ENCODE measurements at regions not wholly inside any gene's neighbourhood (a gene's known extent, or its start where the extent isn't known, plus 50 kb on each side); places are given as distances from the start of the nearest gene placed in this dataset.
"Not testable (repeated sequence)": the region's sequence is repeated elsewhere in the genome, so short reads cannot be mapped to it uniquely, and the experiment has no call there.

- DNase-seq = no peak
These were observed 1308.2 kb downstream of the GATA3 start for GRCh38 chr10:9362721-9363120.

DNA sequence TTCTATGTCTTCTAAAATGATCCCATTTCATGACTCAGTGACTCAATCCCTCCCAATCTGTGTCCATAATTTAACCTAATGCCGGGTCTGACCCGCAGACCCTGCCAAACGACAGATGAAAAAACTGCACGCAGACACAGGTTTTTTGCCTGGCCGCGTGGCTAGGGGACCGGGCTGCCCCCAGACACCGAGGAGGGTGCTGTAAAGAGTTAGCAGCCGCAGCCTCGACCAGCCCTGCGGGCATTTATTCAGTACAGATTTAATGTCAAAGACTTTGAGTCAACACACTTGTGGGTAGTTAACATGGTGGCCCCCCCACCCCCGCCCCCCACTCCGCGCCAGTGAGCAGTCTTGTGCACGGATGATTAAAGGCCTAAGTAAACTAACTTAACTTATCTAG lies 1324.7 kb downstream of the GATA3 start:
- DNase-seq = no peak

DNA sequence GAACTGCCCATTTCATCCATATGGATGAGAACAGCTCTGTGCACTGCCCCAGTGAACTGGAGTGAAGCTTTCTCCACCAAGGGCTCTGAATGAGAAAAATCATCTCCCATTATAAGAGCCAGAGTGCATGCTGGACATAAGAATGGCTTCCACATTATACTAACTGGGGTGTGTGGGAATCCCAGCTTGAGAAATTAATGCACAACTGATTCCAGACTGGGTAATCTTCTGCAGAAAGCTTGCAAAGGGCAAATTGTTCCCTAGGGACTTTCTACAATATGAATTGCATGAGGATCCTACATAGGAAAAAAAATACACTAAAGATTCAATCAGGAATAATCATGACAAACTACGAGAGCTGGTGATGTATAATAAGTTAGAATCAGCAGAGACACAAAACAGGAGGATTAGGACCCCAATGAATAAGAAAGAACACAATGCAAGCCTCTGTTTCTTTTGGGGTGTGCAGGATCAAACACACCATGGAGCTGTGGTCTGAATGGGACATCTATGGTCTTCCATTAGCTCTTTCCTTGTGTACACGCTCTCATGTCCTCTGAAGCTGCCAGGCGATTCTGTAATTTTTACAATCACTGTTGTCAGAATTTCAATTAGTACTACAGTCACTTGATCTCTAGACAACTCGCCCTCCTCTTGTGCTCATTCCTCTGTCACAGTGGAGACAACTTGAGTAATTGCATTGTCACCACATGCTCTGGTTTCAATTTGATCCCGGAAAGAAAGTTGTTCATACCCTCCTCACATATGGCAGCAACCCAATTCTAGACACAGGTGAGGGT lies 1327.4 kb downstream of the GATA3 start:
- DNase-seq = no peak

DNA sequence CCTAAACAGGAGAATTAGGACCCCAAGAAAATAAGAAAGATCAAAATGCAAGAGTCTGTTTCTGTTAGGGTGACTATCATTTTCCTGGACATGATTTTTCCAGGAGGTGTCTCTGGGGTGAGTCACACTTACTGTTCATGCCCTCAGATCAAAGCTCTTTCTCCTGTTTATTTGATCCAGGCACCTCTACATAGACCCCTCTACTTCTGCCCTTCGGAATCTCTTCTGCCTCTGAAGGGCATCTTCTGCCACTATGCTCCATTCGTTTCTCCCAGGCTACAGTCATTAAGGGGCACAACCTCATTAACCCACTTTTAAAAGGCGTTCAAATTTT lies 1328.0 kb downstream of the GATA3 start:
- DNase-seq = no peak

- DNase-seq = no peak
These were observed 1336.0 kb downstream of the GATA3 start for GRCh38 chr10:9390516-9390915.

DNA sequence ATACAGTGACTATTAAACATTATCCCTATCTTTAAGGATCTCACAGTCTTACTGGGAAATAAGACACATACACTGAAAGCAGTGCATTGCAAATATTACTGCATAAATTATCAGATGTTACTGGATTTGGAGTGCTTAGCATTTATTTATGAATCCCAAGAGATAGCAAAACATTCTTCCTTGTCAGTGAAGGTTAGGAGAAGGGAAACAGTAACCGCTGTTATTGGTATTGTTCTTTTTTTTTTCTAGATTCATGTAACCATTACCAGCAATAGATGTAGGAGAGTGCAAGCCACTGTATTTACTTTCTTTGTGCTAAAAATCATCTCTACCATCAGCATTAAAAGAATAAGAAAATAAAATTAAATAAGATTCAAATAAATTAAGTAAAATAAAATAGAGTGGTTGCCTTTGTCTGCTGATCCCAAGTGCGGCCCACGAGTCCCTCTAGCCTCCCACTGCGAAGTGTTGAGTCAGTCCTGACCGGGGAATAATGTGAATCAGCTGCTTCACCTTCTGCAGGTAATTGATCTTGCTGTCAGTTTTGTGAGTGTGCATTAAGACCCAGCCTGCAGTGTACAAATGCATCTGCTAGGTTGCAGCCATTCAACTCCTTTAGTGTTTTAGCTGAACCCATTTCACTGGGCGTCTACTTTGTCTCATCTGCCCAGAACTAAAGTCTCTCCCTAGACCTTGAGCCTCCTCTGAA lies 1344.9 kb downstream of the GATA3 start:
- no peak for DNase-seq

DNA sequence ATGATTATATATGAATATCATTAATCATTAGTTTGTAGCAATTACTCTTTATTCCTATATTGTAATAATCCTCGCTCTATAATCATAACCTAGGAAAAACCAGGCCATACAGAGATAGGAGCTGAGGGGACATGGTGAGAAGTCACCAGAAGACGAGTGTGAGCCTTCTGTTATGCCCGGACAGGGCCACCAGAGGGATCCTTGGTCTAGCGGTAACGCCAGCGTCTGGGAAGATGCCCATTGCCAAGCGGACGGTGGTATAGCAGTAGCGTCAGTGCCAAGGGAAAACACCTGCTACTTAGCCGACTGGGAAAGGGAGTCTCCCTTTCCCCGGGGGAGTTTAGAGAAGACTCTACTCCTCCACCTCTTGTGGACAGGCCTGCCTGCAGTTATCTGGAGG lies 1347.6 kb downstream of the GATA3 start:
- DNase-seq = not testable (repeated sequence)

GRCh38 chr10:9402507-9403195 lies 1348.2 kb downstream of the GATA3 start:
- DNase-seq = not testable (repeated sequence)

- not testable (repeated sequence) for DNase-seq
These were observed 1352.7 kb downstream of the GATA3 start for GRCh38 chr10:9407201-9407600.

- no peak for DNase-seq
These were observed 1361.8 kb downstream of the GATA3 start for GRCh38 chr10:9416331-9416730.

- no peak for DNase-seq
These were observed 1365.3 kb downstream of the GATA3 start for GRCh38 chr10:9419757-9420156.

- DNase-seq = no peak
These were observed 1372.7 kb downstream of the GATA3 start for GRCh38 chr10:9427209-9427608.

DNA sequence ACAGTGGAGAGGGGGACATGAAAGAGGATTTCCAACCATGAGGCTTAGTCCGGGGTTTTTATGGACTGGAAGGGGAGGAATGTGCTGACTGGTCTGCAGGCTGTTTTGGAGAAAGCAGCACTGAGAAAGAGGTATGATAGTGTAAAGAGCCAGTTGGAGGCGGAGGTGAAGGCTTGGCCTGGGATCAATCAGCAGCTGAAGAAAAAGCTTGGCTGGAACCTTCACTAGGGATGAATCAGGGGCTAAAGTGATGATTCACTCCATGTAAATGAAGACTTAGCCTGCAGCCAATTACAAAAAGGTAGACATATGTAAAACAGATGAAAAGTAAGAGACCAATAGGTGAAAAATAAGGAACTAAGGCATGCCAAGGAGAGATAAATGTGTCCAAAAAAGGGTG lies 1382.6 kb downstream of the GATA3 start:
- DNase-seq = no peak

DNA sequence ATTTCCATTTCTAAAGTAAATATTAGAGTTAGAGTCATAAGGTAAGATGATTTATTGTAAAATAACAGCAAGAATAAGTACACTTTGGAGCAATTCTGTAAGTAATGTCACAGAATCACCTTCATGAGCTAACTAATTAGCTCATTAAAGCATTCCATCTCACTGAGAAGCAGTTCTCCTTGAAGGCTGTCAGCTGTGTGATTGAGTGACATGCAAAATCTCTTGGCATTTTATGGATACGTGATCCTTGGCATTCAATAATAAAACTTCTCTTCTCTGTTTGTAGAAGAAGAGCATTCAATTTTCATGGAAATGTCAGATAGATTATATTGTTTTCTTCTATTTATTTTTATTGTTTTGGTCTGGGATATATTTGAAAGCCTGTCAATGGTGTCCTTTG lies 1389.3 kb downstream of the GATA3 start:
- DNase-seq = no peak

GRCh38 chr10:9449530-9449929 lies 1395.0 kb downstream of the GATA3 start:
- no peak for DNase-seq

DNA sequence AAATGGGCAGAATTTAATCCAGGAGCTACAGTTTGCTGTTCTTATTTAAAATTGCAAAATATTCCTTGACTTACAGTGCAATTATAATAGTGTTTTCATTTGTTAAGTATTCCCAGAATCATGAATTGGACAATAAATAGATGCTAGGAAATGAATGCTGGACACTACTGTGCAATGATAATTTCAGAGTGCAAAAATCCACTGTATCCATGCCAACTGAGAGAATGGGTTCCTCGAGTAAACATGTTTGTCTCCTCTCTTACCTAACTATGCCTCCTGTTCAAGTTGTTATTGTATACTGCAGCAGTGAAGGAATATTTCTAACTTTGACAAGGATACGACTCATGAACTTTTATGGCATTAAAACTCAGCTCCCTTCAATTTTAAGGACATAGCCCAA lies 1396.3 kb downstream of the GATA3 start:
- DNase-seq = no peak

DNA sequence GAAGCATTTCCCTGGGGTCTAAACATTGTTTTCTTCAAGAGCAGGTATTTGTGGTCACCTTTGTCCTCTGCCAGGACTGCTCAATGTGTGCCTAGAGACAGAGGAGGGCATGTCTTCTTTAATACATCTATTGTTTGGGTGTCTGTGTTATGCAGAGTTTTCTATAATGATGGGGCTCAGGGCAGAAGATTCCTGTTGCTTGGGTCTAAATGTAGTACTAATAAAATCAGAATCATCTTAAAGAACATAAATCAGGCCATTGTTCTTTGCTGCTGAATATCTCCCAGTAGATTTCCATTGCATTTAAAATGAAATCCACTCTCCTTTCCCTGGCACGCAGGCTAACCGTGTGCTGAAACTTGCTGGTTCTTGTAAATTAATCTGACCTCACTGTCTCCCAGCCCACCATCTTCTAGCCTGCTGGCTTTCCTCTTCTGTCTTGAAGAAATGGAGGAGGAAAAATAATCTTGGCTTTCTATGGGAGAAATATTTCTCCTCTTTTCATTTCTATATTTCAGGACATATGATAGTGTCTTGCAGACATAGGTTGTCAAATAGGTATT lies 1396.8 kb downstream of the GATA3 start:
- DNase-seq = no peak

DNA sequence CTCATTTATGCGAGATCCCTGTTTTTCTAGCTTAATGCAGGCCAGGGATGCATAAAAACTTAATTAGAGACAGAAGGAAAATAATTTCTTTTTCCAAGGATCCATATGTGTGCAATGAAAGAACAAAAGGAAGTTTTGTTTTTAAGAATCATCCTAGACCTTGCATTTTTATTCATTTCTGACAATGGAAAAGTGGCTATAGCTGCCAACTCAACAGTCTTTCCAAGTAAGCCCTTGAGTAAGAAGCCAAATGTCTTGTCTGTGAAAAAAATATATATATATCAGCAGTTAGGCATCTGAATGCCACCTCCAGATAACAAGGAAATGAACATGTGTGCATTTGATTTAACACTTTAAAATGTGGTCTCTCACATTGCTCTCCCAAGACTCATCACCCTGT lies 1397.6 kb downstream of the GATA3 start:
- no peak for DNase-seq

- DNase-seq = not testable (repeated sequence)
These were observed 1399.4 kb downstream of the GATA3 start for GRCh38 chr10:9453871-9454270.

DNA sequence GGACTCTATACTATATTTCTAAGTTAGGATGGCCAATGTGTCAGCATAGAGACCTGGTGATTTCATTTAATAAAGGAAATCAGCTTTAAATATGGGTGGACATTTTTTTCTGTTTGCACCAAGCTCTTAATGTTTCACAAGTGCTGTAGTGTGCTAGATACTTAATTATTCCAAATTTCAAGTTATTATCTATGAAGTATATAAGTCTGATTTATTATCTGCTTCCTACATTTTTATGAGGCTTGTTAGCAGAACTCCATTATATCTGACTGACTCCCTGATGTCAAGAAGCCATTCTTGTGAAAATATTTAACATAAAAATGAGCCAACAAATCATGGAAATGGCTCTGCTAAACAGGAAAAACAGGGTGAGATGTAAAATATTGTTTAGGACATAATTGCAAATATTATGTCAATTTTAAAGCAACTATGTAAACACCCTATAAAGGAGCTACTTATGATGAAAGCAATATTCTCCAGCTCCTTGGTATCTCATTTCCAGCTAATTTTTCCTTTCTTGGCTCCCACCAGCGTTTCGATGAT lies 1415.2 kb downstream of the GATA3 start:
- DNase-seq = no peak

DNA sequence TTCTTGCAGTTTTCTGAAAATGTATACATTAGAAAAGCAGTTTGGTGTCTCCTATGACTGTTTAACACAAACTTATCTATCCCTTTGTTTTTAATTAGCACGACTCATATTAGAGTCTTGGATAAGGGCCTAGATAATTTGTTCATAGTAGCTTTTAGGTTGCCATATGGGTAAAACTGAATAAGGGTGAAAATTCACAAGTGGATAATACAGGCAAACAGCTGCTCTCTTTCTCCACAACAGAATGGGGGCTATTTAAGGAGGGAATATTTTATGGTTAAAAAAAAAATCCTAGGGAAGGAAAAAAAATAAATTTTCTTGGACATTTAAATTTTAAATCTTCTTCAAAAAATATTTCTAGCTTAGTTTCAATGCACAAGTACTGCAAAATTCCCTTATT lies 1416.1 kb downstream of the GATA3 start:
- no peak for DNase-seq

GRCh38 chr10:9501944-9502343 lies 1447.5 kb downstream of the GATA3 start:
- DNase-seq = no peak

GRCh38 chr10:9504227-9504626 lies 1449.7 kb downstream of the GATA3 start:
- no peak for DNase-seq
